PC-9 (cell line): ENCODE measurements at regions not wholly inside any gene's neighbourhood (a gene's known extent, or its start where the extent isn't known, plus 50 kb on each side); places are given as distances from the start of the nearest gene placed in this dataset.

Experiments used
- CTCF ChIP-seq: fragments of 200-600 bp; sonication (generic); conservative IDR thresholded peaks from 2 replicates; pipeline ENCODE4 v1.6.1; 2017; ENCODE audit warnings: mixed run types, antibody characterized with exemption, mild to moderate bottlenecking, moderate library complexity
- EZH2 ChIP-seq: fragments of 200-600 bp; sonication (generic); IDR thresholded peaks from 2 replicates; pipeline ENCODE4 v1.8.0; 2017; ENCODE audit warnings: antibody characterized with exemption, low read depth

GRCh38 chr4:22941688-22942375 lies 249.1 kb downstream of the GBA3 start:
- TF ChIP-seq CTCF: no peak
- no peak for TF ChIP-seq EZH2
